NK-92 treated with Interleukin-12 subunit alpha and Interleukin-12 subunit beta, amount 100 ng/mL, for 24 hours (cell line): ENCODE measurements at regions not wholly inside any gene's neighbourhood (a gene's known extent, or its start where the extent isn't known, plus 50 kb on each side); places are given as distances from the start of the nearest gene placed in this dataset.
"Not testable (repeated sequence)": the region's sequence is repeated elsewhere in the genome, so short reads cannot be mapped to it uniquely, and the experiment has no call there.

Experiments used
- DNase-seq: peaks from one replicate; lab custom pipeline; 2025; lab: John Stamatoyannopoulos, UW

- DNase-seq: no peak
Observed at GRCh38 chr14:51585055-51585454, 66.7 kb upstream of the FRMD6 start.

GRCh38 chr14:51592836-51593235, 58.9 kb upstream of the FRMD6 start:
- DNase-seq: no peak

GRCh38 chr14:51593397-51593796, 58.3 kb upstream of the FRMD6 start:
- DNase-seq: peak; percentile 3

- no peak for DNase-seq
Observed at GRCh38 chr14:51595881-51596455, 55.7 kb upstream of the FRMD6 start.

- no peak for DNase-seq
Observed at GRCh38 chr14:51596488-51597117, 55.1 kb upstream of the FRMD6 start.

- no peak for DNase-seq
Observed at GRCh38 chr14:51597261-51598001, 54.3 kb upstream of the FRMD6 start.

- not testable (repeated sequence) for DNase-seq
Observed at GRCh38 chr14:51598924-51599600, 52.6 kb upstream of the FRMD6 start.

- no peak for DNase-seq
Observed at GRCh38 chr14:51600658-51601057, 51.1 kb upstream of the FRMD6 start.
